HL-60 (cell line): ENCODE measurements at regions not wholly inside any gene's neighbourhood (a gene's known extent, or its start where the extent isn't known, plus 50 kb on each side); places are given as distances from the start of the nearest gene placed in this dataset.

Experiments used
- DNase-seq, 2 experiments: peaks; one replicate each; pipeline ENCODE4 v3.0.0-alpha.2; 2010 to 2020; ENCODE audit warnings: low read depth in 1 of 2, low spot score in 1 of 2
- H3K27ac ChIP-seq: fragments of 250-450 bp; sonication (Bioruptor Pico); replicated peaks from 2 replicates; pipeline ENCODE4 v1.5.1; 2020; ENCODE audit warnings: mild to moderate bottlenecking, moderate library complexity
- H3K27me3 ChIP-seq: fragments of 250-450 bp; sonication (Bioruptor Pico); 2 replicates; pipeline ENCODE4 v1.5.1; 2021; ENCODE audit warnings: mild to moderate bottlenecking, moderate library complexity; ENCODE audit not compliant: insufficient read depth, poor library complexity, severe bottlenecking
- H3K4me3 ChIP-seq: replicated peaks from 2 replicates; pipeline ENCODE4 v1.5.1; 2011; ENCODE audit warnings: mild to moderate bottlenecking, control low read depth, low read length; ENCODE audit not compliant: insufficient read depth
- GABPA ChIP-seq: IDR thresholded peaks from 2 replicates; pipeline ENCODE4 v1.6.1; 2012; ENCODE audit warnings: low read depth
- POLR2AphosphoS5 ChIP-seq: IDR thresholded peaks from 2 replicates; pipeline ENCODE4 v1.6.1; 2012; ENCODE audit warnings: low read depth
- SPI1 ChIP-seq: IDR thresholded peaks from 2 replicates; pipeline ENCODE4 v1.6.1; 2012; ENCODE audit warnings: low read depth, mild to moderate bottlenecking, borderline replicate concordance
- TF ChIP-seq, protein P1 (sequence below): IDR thresholded peaks from one replicate; pipeline ENCODE4 v1.5.1; 2011; ENCODE audit warnings: low read length, control low read depth, inconsistent platforms; ENCODE audit not compliant: insufficient read depth
- TF ChIP-seq, protein P2 (sequence below): IDR thresholded peaks from 2 replicates; pipeline ENCODE4 v1.6.1; 2012; ENCODE audit warnings: low read depth; ENCODE audit not compliant: insufficient replicate concordance

DNA sequence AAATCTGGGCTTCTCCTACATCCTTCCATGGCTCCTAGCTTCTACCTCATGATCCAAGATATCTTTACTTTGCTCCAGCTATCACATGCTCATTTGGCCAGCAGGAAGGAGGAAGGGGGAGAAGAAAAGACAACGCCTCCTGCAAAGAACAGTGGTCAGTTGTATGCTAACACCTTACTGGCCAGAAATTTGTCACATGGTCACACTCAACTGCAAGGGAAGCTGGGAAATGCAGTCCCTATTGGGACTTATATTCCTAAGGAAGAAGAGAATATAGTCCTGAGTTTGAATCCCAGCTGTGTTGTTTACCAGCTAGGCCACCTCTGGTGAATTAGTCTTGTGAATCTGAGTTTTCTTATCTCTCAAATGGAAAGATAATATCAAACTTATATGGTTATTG, 272.0 kb downstream of the BLID start:
- TF ChIP-seq SPI1 (no peak), POLR2AphosphoS5 (no peak), GABPA (no peak)
- TF ChIP-seq, protein P1, sequence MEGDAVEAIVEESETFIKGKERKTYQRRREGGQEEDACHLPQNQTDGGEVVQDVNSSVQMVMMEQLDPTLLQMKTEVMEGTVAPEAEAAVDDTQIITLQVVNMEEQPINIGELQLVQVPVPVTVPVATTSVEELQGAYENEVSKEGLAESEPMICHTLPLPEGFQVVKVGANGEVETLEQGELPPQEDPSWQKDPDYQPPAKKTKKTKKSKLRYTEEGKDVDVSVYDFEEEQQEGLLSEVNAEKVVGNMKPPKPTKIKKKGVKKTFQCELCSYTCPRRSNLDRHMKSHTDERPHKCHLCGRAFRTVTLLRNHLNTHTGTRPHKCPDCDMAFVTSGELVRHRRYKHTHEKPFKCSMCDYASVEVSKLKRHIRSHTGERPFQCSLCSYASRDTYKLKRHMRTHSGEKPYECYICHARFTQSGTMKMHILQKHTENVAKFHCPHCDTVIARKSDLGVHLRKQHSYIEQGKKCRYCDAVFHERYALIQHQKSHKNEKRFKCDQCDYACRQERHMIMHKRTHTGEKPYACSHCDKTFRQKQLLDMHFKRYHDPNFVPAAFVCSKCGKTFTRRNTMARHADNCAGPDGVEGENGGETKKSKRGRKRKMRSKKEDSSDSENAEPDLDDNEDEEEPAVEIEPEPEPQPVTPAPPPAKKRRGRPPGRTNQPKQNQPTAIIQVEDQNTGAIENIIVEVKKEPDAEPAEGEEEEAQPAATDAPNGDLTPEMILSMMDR: no peak
- TF ChIP-seq, protein P2, sequence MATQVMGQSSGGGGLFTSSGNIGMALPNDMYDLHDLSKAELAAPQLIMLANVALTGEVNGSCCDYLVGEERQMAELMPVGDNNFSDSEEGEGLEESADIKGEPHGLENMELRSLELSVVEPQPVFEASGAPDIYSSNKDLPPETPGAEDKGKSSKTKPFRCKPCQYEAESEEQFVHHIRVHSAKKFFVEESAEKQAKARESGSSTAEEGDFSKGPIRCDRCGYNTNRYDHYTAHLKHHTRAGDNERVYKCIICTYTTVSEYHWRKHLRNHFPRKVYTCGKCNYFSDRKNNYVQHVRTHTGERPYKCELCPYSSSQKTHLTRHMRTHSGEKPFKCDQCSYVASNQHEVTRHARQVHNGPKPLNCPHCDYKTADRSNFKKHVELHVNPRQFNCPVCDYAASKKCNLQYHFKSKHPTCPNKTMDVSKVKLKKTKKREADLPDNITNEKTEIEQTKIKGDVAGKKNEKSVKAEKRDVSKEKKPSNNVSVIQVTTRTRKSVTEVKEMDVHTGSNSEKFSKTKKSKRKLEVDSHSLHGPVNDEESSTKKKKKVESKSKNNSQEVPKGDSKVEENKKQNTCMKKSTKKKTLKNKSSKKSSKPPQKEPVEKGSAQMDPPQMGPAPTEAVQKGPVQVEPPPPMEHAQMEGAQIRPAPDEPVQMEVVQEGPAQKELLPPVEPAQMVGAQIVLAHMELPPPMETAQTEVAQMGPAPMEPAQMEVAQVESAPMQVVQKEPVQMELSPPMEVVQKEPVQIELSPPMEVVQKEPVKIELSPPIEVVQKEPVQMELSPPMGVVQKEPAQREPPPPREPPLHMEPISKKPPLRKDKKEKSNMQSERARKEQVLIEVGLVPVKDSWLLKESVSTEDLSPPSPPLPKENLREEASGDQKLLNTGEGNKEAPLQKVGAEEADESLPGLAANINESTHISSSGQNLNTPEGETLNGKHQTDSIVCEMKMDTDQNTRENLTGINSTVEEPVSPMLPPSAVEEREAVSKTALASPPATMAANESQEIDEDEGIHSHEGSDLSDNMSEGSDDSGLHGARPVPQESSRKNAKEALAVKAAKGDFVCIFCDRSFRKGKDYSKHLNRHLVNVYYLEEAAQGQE: no peak
- H3K27me3 ChIP-seq: peaks cover 3% of the 10 kb centered on the region
- DNase-seq: no peak
- no peak overlapping the region for H3K27ac ChIP-seq
- H3K4me3 ChIP-seq: no peak overlapping the region

DNA sequence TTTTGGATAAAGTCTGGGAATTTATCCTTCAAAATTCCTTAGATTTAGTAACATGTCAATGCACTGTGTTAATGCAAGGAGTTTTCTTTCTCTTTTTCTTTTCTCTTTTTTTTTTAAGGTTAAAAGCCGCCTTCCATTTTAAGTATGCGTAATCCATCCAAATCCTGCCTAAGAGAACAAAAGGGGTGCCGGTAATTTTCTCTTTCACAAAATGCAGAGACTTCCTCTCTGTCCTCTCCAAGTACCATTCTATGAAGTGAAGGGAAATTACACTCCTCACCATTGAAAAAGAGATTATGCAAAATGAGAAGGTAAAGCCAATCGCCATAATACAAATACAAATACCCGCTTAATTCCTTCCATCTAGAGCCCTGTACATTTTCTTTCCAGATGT, 273.8 kb downstream of the BLID start:
- peaks cover 3% of the 10 kb centered on the region for H3K27me3 ChIP-seq
- DNase-seq: no peak
- TF ChIP-seq, protein P2: no peak
- TF ChIP-seq GABPA: no peak
- TF ChIP-seq POLR2AphosphoS5: no peak
- TF ChIP-seq, protein P1: no peak
- no peak for TF ChIP-seq SPI1
- H3K4me3 ChIP-seq: no peak overlapping the region
- no peak overlapping the region for H3K27ac ChIP-seq

DNA sequence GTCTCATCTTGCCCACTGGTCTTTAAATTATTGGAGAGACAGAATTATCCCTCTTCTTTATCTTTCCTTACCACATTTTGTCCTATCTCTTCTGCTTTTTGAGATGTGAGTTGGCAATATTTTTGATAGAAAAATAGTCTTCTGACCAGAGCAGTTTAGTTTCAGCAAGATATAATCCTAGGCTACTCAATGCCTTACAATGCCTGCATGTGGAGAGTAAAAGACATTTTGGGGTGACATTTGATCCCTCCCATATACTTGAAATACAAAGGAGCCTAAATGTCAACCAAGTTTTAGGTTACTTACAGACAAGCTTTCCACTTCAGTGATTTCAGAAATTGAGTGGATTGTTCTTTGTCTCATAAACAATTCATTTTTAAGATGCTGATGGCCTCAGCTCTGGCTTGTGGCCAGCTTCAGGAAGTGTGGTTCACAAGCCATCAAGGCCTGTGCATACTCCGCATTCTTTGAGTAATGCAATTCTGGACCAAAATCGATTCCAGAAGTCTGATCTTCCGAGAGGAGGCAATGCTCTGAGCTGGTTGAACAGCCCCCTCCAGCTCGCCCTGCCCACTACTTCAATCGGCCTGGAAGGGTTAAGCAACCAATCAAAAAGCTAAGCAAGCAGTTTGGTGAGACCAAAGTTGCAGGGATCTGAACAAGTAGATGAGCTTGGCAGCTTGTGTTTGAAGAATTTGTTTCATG, 274.4 kb downstream of the BLID start:
- TF ChIP-seq SPI1 (no peak), GABPA (no peak), POLR2AphosphoS5 (no peak)
- TF ChIP-seq, protein P1: no peak
- TF ChIP-seq, protein P2: no peak
- no peak overlapping the region for H3K27ac ChIP-seq
- H3K4me3 ChIP-seq: no peak overlapping the region
- DNase-seq: no peak
- peaks cover 3% of the 10 kb centered on the region for H3K27me3 ChIP-seq
